ENCODE measurements at regions not wholly inside any gene's neighbourhood (a gene's known extent, or its start where the extent isn't known, plus 50 kb on each side); places are given as distances from the start of the nearest gene placed in this dataset.

DNA sequence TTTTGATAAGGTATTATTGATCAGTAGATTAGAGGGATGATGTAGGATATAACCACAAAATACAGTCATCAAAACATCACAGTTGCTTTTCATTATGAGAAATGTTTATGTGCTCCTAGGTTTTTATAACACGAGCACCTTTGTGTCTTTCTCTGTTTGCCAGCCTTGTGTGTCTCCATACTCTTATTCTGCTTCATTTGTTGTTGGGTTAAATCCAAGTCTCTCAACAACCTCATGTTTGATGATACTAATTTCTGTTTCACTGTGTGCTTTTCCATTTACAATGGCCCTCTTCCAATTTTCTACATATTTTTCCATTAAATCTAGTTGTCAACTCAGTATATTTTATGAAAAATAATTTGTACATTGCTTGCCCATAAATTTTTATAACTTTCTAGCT, 107.7 kb upstream of the POU2AF2 start:
- DNase-seq: no peak

DNA sequence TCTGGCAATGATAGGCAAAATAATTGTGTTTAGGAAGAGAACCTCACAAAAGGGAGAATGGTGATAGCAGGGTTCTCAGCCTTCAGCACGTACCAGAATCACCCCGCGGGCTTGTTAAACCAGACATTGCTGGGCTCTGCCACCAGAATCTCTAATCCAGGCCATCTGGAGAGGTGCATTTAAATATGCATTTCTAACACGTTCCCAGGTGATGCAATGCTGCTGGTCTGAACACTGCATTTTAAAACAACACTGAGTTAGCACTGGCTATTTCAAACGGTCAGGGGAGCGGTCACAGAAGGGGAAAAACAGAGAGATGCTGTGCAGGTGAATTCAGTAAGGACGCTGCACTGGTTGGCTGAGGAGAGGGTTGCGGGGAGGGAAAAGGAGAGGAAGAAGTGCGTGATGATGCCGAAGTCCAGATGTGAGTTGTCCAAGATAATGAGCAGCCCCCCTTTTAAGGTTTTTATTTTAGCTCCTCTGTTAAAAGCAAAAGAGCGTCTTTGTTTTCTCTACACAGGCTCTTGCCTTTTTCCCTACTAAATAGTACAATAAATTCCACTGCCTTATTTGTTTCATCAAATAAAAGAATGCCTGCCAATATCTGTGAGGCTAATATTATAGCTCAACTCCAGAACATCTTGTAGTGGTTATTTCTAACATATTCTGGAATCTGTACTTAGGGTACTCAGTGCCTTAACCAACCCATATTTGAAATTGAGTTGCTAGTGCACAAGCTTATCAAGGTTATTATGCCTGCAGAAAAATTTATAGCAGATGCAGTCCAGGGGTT, 109.6 kb upstream of the POU2AF2 start:
- DNase-seq: no peak

DNA sequence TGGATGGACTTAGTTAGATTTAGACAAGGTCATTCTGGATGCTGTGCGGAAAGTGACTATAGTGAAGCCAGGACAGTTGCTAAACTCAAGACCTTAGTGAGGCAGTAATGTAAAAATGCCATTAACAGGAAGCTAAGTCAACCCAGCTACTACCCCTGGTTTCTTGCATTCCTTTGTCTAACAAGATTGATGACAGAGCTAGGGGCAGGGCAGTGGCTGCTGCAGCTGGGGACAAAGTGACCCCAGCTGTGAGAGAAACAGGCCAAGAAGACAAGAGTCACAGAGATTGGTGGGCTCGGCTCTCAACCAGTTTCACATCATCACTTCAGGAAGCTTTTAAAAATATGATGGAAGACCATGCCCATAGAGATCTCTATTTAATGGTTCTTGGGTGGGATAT, 110.4 kb upstream of the POU2AF2 start:
- no peak for DNase-seq

DNA sequence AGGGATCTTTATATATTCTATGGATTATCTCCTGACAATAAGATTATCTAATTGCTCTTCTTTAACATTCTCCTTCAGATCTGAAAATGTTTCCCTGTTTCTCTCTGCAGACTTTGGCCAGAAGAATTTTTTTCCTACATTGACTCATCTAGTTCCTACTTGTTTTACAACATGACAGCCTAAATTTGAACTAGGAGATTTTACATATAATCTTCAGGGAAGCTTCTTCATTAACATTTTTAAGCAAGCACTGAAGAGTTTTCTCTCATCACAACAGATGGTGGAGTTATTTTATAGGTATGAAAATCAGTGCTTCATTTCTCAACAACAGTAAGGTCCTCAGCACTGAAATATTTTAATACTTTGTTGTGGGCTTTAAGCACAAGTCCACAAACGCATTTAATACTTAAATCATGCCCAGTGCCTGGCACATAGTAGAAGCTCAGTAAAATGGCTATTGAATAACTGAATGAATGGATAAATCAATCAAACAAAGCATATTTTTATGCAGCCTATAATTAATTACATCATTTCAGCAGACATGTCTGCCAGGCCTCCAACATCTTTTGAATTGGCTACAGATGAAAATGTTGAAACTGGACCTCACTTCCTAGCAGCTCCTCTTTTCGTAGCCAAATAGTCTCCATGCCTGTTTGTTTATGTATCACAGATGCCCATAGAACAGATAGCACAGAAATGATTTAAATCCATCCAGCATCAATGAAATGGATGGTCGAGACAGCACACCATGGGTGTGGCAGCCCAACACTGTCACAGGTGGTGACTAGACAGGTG, 117.3 kb upstream of the POU2AF2 start:
- peak in 1 of 2 donors; percentile 24 for DNase-seq

DNA sequence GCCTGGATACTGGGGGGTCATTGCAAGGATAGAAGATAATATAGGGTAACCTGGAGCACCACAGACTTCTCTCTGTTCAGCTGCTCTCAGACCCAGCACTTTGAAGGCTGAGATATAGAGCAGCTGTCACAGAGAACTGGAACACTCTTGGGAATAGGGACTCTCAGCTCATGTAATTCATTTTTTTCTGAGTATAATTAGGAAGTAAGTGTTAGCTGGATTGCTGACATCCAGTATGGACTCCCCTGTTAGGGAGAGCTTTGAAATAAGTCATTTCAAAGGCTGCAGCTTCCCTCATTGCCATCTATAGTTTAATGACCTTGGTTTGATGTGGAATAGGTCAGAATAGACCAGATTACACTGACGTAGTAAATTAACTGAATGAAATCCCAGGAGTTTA, 120.8 kb upstream of the POU2AF2 start:
- no peak for DNase-seq

DNA sequence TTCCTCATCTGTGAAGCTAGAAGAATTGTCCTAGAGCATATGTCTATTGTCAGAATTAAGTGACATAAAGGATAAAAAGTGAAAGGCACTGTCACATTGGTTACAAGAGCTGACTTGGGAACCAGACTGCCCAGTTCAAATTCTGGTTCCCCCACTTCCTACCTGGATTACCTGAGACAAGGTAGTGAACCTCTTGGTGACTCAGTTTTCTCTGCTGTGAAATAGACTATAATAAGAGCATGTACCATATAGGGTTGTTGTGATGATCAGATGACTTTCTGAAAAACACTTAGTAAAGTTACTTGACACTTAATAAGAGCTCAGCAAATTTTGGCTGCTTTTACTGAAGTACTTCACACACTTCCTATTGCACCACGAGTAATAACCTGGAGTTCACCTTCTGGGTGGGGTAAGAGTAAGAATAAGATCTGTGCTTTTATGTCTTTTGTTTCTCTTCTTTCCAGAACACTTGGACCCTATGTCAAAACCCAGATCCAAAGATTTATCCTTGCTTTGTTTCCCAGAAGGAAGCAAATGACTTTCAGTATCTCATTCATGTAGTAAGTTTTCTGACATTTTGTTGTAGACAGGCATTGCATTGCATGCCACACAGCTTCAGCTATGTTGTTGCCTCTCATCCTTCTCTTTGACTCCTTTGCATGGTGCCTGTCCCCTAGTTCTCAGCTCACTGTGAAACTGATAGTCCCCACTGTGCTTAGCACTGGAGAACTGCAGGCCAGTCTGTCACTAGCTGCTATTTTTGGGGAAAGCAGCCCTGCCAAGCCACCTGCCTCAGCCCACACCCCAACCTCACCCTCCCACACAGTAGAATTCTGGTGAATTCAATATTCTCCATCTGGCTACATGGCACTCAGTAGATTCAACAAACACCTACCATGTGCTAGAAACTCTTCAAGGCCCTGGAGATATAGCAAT, 121.8 kb upstream of the POU2AF2 start:
- peak in 1 of 2 donors; percentile 81 for DNase-seq

DNA sequence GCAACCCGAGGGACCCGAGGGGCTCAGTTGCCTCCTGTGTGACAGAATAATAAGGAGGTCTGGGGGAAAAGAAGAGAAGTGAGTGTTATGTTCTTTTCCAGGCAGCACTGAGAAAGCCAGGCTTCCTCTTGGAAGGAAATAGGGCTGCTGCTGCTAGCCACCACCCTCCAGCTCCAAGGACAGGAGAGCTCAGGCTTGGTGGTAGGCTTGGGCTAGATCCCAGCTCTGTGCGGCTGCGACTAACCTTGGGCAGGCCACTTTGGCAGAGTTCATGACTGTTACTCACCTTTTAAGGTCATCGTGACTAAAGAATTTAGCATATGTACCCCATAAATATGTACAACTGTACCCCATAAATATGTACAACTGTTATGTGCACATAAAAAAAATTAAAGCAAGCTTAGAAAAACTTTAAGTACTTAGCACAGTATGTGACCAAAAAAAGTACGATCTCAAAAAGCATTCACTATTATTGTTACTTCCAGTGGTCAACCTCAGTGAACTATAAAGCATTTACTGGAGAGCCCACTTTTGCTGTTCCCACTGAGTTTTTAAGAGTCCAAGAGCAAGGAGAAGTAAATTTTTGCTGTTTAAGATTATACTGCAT, 124.7 kb upstream of the POU2AF2 start:
- DNase-seq: no peak

DNA sequence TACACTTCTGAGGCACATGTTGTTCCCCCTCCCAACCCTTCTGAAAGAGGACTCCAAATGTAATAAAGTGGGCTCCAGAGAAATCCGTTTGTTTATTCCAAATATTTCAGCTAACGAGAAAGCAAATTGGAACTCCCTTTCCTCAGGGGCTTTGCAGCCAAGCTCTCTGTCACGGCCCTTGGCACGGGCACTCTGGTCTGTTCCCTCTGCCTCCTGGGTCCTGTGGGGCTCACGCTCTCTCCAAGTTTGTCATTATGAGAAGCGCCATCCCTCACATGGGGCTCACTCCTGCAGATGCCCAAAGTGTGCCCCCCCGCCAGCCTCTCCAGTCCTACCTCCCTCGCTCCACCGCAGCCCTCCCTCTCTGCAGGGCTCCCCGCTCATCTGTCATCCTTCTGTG, 125.4 kb upstream of the POU2AF2 start:
- no peak for DNase-seq

DNA sequence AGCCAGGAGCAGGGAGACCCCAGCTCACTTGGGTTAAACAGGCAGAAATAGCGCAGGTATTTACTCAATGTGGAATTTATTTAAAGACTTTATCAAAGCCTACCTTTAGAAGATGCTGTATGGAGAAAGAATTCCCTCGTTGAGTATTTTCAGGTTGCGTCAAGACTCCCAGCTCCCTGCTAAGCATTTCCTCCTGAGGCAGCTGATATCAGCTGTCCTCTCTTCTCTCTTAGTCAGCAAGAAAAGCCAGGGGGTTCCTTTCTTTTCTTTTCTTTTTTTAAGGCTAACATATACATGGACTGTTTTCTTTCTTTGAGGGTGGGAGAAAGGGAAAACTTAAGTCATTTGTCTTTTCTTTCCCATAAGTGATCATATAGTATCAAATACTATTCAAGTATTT, 125.8 kb upstream of the POU2AF2 start:
- DNase-seq: no peak

DNA sequence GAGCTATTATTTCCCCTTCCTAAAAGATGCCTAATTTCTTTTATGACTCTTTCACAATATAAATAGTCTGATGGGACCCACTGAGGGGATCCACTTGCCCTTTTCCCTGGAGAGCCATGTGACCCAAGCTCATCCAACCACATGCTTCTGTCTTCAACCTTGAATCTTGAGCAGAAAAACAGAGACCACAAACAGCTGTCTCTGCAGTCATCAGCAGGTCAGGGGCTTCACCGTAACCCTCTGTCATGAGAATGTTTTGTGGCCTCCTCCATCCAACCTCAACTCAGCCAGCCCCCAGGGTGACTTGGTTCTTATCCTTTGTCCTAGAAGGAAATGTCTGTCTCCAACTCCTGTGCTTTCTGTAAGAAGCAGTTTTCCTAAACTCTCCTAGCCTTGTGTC, 129.6 kb upstream of the POU2AF2 start:
- no peak for DNase-seq

DNA sequence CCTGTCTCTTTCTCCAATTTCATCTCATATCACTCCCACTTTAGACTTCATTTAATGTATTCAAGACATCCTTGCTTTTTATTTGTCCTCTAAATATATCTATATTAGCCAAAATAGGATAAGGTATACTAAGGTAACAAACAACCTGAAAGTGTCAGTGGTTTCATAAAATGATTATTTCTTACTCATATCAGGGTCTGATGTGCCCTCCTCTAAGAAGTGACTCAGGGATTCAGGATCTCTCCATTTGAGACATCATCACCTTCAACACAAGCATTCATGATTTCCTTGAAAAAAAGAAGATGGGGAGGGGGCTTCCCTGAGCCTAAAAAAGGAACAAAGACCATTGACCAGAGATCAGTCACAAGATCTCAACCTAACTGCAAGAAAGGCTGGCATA, 131.4 kb upstream of the POU2AF2 start:
- no peak for DNase-seq

DNA sequence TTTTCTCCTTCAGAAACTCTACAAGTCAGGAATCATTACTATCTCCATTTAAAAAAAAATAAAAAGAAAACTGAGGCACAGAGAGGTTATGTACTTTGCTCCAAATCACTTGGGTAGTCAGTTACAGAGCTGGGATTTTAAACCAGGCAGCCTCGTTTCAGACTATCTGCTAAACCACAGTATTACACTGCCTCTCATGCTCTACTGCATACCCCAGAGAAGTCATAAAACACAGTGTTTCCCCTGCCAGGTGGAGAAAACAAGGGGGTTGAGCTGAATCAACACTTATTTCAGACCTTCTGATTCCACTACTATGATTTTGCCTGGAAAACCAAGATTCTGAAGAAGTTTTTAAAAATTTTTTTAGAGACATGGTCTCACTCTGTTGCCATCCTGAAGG, 132.9 kb upstream of the POU2AF2 start:
- DNase-seq: no peak

DNA sequence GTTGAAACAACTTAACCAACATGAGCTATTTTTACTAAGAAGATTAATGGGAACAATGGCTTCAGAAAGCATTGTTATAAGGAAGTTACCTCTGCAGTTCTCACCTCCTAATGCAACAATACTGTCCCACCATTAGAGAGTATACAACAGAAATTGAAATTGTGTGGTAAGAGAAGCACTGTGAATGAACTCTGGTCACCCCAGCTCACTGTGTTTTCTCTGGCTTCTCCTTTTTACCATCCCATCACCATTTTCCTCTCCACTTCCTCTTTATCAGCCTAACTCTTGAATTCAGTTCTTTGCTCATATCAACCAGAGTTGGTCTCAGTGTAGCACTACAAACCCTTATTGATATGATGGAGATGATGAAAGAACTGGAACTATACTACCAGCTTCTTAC, 138.0 kb upstream of the POU2AF2 start:
- DNase-seq: no peak

DNA sequence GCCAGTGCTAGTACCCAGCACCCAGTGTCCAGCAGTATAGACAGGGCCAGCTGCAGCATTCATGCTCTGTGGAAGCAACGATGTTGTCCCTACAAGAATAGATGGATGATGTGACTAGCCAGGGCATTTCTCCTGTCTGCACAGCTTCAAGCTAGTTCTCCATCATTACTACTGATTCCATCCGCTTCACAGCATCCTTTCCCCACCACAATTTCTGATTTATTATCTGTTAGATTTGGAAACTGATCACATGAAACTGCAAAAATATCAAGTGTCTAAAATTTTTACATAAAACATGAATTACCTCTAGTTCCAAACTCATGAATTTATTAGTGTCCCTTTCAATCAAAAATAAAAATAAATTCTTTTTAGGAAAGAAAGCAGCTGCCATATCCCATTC, 138.9 kb upstream of the POU2AF2 start:
- no peak for DNase-seq

DNA sequence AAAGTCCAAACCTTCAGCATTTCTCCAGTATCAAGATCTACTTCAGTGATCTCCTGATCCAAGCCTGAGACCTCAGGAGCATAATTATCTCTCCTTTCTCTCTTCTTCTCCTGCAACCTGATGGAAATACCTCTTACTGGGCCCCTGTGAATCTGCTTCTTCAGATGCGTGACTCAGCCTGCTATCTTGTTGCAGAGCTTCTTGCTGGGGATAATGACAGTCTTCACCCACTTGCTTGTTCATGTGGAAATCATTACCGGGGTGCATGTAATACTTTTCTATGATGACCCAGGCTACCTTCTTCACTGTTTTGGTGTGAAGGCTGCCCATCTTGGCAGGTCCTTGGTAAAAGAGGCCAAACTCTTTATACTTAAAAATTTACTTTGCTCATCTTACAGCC, 140.0 kb upstream of the POU2AF2 start:
- no peak for DNase-seq

DNA sequence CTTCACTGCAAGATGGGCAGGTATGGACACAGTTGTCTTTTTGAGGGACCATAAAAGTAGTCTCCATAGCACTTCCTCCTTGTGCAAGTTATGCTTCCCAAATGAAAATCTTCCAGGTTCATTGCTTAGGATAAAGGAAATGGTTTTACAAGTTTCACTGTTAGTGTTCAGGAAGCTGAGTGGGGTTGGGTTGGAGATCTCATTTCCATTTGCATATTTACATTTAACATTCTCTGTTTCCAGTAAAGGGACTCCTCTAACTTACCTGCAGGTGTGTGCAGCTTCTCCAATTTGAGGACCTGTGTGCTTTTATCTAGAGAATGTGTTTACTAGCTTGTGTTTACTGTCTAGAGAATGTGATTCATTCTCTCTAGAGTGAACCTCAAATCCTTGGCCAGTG, 141.3 kb upstream of the POU2AF2 start:
- no peak for DNase-seq

DNA sequence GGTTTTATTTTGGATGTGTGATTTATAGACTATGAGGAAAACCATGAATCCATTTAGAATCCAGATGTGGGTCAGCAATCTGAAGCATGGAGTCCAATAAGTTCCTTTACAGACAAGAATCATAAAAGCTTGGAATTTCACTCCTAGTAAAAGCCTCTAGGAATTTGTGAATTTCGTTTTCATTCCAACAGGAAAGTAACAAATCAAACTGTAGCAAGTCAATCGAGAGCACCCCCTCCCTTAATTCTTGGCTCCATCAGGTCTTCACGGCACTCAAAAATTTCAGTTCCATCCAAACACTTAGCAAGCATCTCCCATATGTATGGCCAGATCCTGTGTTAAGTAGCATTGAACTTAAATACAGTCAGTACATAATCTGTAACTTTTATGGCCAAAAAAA, 143.6 kb upstream of the POU2AF2 start:
- DNase-seq: no peak

DNA sequence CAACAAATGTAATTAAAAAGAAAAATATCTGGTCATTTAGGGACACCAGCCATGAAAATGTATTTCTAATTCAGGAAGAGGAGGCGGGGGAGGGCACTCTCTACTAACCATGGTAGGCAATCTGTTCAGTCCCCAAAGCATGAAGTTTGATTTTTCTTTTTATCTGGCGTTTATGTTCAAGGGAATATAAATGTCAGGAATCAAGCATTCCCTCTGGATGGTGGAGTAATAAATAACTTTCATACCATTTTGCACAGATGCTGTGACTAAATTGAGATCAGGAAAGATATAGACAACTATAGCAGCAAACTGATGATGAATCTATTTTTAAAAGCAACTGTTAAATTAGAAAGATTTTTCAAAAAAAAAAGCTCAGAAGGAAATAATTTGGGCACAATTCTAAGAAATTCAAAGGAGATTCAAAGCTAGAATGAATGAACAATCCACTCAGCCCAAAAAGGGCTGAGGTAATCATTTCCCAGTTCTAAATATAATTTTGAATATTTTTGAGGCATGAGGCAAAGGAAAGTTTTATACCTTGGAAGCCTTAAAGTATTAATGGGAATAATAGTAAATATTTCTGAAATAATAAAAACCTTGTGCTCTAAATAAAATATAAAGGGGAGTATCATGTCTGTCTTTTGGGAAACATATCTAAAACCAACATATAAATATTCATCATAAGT, 146.4 kb upstream of the POU2AF2 start:
- DNase-seq: no peak

DNA sequence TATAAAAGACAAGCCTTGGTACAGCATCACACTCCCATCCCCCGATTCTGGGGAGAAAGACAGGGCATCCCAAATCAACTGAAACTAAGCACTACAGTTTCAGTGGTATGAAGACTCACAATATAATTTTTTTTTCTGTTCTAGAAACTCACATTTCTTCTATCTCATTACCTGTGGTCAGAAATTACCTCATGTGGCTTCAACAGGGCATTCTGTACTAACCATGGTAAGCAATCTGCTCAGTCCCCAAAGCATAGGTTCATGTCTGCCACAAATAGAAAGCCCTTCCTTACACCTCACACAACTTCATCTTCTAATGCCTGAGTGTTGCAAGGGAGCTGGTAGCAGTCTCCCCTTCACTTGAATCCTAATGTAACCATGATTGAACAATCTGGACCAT, 147.4 kb upstream of the POU2AF2 start:
- DNase-seq: no peak

DNA sequence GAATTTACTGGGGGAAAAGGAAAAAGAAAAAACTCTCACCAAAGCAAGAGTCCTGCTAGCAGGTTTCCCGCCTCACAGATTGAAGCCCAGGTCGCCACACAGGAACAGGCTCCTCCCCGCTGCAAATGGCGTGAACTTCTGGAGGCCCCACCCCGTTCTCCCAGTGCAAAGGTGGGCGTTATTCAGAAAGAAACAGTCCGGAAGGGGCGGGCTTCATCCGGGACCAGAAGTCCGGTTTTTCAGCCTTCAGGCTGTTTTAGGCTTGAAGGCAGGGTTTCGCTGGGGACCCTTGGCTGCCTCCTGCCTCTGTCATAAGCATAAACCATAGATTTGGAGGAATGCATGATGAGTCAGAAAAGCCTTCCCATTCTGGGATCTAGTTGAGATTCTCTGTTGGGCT, 148.3 kb upstream of the POU2AF2 start:
- DNase-seq: no peak

DNA sequence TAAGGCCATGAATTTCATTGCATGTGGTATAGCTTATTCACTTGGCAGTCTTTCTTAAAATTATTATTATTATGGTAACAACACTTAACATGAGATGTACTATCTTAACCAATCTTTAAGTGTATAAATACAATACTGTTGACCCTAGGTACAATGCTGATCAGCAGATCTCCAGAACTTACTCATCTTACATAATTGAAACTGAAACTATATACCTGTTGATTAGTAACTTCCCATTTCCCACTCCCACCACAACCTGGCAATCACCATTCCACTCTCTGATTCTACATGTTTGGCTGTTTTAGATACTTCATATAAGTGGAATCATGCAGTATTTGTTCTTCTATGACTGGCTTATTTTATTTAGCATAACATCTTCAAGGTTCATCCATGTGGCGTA, 150.2 kb upstream of the POU2AF2 start:
- no peak for DNase-seq

DNA sequence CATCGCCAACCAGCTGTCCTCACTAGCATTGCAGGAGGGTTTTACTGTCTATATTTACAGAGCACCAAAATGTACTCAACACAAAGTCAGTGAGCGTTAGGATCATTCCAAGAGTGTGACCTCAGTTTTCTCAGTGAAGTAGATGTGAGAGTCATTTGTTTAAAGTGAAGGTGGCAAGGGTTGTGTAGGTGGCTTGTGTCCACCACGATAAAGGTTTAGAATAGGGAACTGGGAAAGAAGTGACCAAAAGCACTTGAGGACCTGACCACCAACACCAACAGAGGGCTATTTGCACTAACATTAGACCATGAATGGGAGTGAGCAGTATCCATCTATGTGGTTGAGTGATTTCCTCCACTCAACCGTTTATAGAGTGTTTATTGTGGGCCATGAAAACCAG, 152.5 kb upstream of the POU2AF2 start:
- DNase-seq: no peak

Measured in hippocampal formation (tissue), 2 donors.